Neural cell (in vitro differentiated cells): ENCODE measurements at regions not wholly inside any gene's neighbourhood (a gene's known extent, or its start where the extent isn't known, plus 50 kb on each side); places are given as distances from the start of the nearest gene placed in this dataset.

Experiments used
- H2AFZ ChIP-seq: fragments of 200-600, 300-800 bp; sonication (generic), shearing (Covaris generic); 2 replicates; pipeline ENCODE4 v1.6.0; 2014; ENCODE audit warnings: low read depth, mild to moderate bottlenecking, antibody characterized with exemption, low read length, moderate library complexity
- H3F3A ChIP-seq: fragments of 200-600 bp; shearing (Covaris generic); 2 replicates; pipeline ENCODE4 v1.6.1; 2016; ENCODE audit warnings: mild to moderate bottlenecking, moderate library complexity, mixed read lengths, antibody characterized with exemption, low read length; ENCODE audit not compliant: insufficient read depth, poor library complexity, severe bottlenecking
- H3K27ac ChIP-seq: fragments of 200-600, 300-800 bp; sonication (generic), shearing (Covaris generic); 2 replicates; pipeline ENCODE4 v1.5.1; 2014; ENCODE audit warnings: mild to moderate bottlenecking, low read length, moderate library complexity
- H3K27me3 ChIP-seq: fragments of 300-800, 200-600 bp; sonication (generic), shearing (Covaris generic); 2 replicates; pipeline ENCODE4 v1.6.0; 2014; ENCODE audit warnings: mild to moderate bottlenecking, low read depth, low read length, moderate library complexity; ENCODE audit not compliant: insufficient read depth
- H3K36me3 ChIP-seq: fragments of 300-800, 200-600 bp; sonication (generic), shearing (Covaris generic); 2 replicates; pipeline ENCODE4 v1.5.1; 2014; ENCODE audit warnings: mild to moderate bottlenecking, antibody characterized with exemption, low read length, moderate library complexity; ENCODE audit not compliant: insufficient read depth
- H3K4me2 ChIP-seq: fragments of 300-800, 200-600 bp; sonication (generic), shearing (Covaris generic); 2 replicates; pipeline ENCODE4 v1.6.0; 2014; ENCODE audit warnings: mild to moderate bottlenecking, low read length
- H3K4me3 ChIP-seq: fragments of 300-800, 200-600 bp; sonication (generic), shearing (Covaris generic); 2 replicates; pipeline ENCODE4 v1.5.1; 2014; ENCODE audit warnings: mild to moderate bottlenecking, low read length, moderate library complexity
- H3K79me2 ChIP-seq: fragments of 200-600 bp; shearing (Covaris generic); replicated peaks from 2 replicates; pipeline ENCODE4 v1.6.0; 2014; ENCODE audit warnings: mild to moderate bottlenecking, low read length, moderate library complexity; ENCODE audit not compliant: insufficient read depth
- H3K9ac ChIP-seq: fragments of 300-800, 200-600 bp; sonication (generic), shearing (Covaris generic); 2 replicates; pipeline ENCODE4 v1.6.1; 2016; ENCODE audit warnings: mild to moderate bottlenecking, low read length, mixed read lengths
- H3K9me2 ChIP-seq: fragments of 200-600 bp; shearing (Covaris generic); 2 replicates; pipeline ENCODE4 v1.6.1; 2016; ENCODE audit warnings: mild to moderate bottlenecking, low read length, mixed read lengths; ENCODE audit not compliant: insufficient read depth
- H3K9me3 ChIP-seq: fragments of 200-600, 300-800 bp; sonication (generic), shearing (Covaris generic); 2 replicates; pipeline ENCODE4 v1.6.1; 2016; ENCODE audit warnings: mild to moderate bottlenecking, mixed run types, low read length, moderate library complexity, mixed read lengths
- H4K20me1 ChIP-seq: fragments of 200-600 bp; shearing (Covaris generic); 2 replicates; pipeline ENCODE4 v1.6.1; 2016; ENCODE audit warnings: mild to moderate bottlenecking, mixed run types; ENCODE audit not compliant: insufficient read depth
- CTCF ChIP-seq: fragments of 450-650 bp; IDR thresholded peaks from 2 replicates; pipeline ENCODE4 v1.5.1; 2014; ENCODE audit warnings: antibody characterized with exemption, mild to moderate bottlenecking, moderate library complexity; ENCODE audit not compliant: poor library complexity, severe bottlenecking
- EP300 ChIP-seq: fragments of 450-650 bp; conservative IDR thresholded peaks from 2 replicates; pipeline ENCODE4 v1.6.1; 2014; ENCODE audit warnings: antibody characterized with exemption, mild to moderate bottlenecking, moderate library complexity; ENCODE audit not compliant: poor library complexity, severe bottlenecking
- EZH2 ChIP-seq: fragments of 200-600, 300-800 bp; shearing (Covaris generic), sonication (generic); IDR thresholded peaks from 2 replicates; pipeline ENCODE4 v1.6.1; 2014; ENCODE audit warnings: antibody characterized with exemption, low read length, borderline replicate concordance, mild to moderate bottlenecking; ENCODE audit not compliant: insufficient read depth, poor library complexity, severe bottlenecking
- MXI1 ChIP-seq: fragments of 450-650 bp; conservative IDR thresholded peaks from 2 replicates; pipeline ENCODE4 v1.6.1; 2014; ENCODE audit warnings: antibody characterized with exemption, mild to moderate bottlenecking; ENCODE audit not compliant: poor library complexity, severe bottlenecking
- POLR2AphosphoS5 ChIP-seq: IDR thresholded peaks from 2 replicates; pipeline ENCODE4 v1.6.1; 2012
- RAD21 ChIP-seq: fragments of 450-650 bp; conservative IDR thresholded peaks from 2 replicates; pipeline ENCODE4 v1.6.1; 2014; ENCODE audit warnings: antibody characterized with exemption, mild to moderate bottlenecking, moderate library complexity
- REST ChIP-seq: IDR thresholded peaks from 2 replicates; pipeline ENCODE4 v1.6.1; 2012; ENCODE audit warnings: borderline replicate concordance
- SMC3 ChIP-seq: fragments of 450-650 bp; conservative IDR thresholded peaks from 2 replicates; pipeline ENCODE4 v1.6.1; 2014; ENCODE audit warnings: antibody characterized with exemption, mild to moderate bottlenecking, moderate library complexity; ENCODE audit not compliant: poor library complexity
- TAF1 ChIP-seq: IDR thresholded peaks from 2 replicates; pipeline ENCODE4 v1.6.1; 2012; ENCODE audit warnings: low read depth

- H3K9ac ChIP-seq = no peak overlapping the region
- H3F3A ChIP-seq = no peaks in the 10 kb centered on the region
- H2AFZ ChIP-seq = no peak overlapping the region
- no peaks in the 10 kb centered on the region for H3K79me2 ChIP-seq
- H3K9me2 ChIP-seq = no peaks in the 10 kb centered on the region
- no peak for TF ChIP-seq EZH2
- no peak for TF ChIP-seq REST
- TF ChIP-seq TAF1 = no peak
- no peak for TF ChIP-seq MXI1
- no peak for TF ChIP-seq RAD21
- TF ChIP-seq CTCF = no peak
- no peak for TF ChIP-seq SMC3
- TF ChIP-seq EP300 = no peak
- no peak for TF ChIP-seq POLR2AphosphoS5
- no peak overlapping the region for H3K4me3 ChIP-seq
- no peak overlapping the region for H3K27ac ChIP-seq
- no peaks in the 10 kb centered on the region for H3K9me3 ChIP-seq
- no peak overlapping the region for H3K4me2 ChIP-seq
- no peaks in the 10 kb centered on the region for H4K20me1 ChIP-seq
- H3K36me3 ChIP-seq = no peaks in the 10 kb centered on the region
- no peaks in the 10 kb centered on the region for H3K27me3 ChIP-seq
These were observed 66.8 kb upstream of the RPS6KA2 start for GRCh38 chr6:166693880-166694279.

- H3F3A ChIP-seq = no peaks in the 10 kb centered on the region
These were observed 65.8 kb upstream of the RPS6KA2 start for GRCh38 chr6:166692723-166693302.

More at GRCh38 chr6:166692723-166693302, 65.8 kb upstream of the RPS6KA2 start:
- no peak overlapping the region for H3K4me2 ChIP-seq
- no peaks in the 10 kb centered on the region for H3K36me3 ChIP-seq
- no peak overlapping the region for H2AFZ ChIP-seq
- H3K9ac ChIP-seq = no peak overlapping the region
- no peaks in the 10 kb centered on the region for H3K79me2 ChIP-seq
- H3K27ac ChIP-seq = no peak overlapping the region
- no peak overlapping the region for H3K4me3 ChIP-seq
- no peaks in the 10 kb centered on the region for H3K27me3 ChIP-seq
- H4K20me1 ChIP-seq = no peaks in the 10 kb centered on the region
- no peaks in the 10 kb centered on the region for H3K9me2 ChIP-seq
- no peak for TF ChIP-seq REST
- no peak for TF ChIP-seq POLR2AphosphoS5
- TF ChIP-seq SMC3 = no peak
- TF ChIP-seq TAF1 = no peak
- TF ChIP-seq RAD21 = no peak
- no peak for TF ChIP-seq EP300
- TF ChIP-seq EZH2 = no peak
- no peaks in the 10 kb centered on the region for H3K9me3 ChIP-seq
